CD4-positive, alpha-beta T cell treated with Interferon gamma for 1 hour (primary cell): ENCODE measurements at regions not wholly inside any gene's neighbourhood (a gene's known extent, or its start where the extent isn't known, plus 50 kb on each side); places are given as distances from the start of the nearest gene placed in this dataset.
A peak's percentile ranks its signal among the peaks of the same experiment; 100 is the strongest.

Experiments
- DNase-seq: peaks from one replicate; pipeline ENCODE4 v3.0.0-alpha.2; 2020

- no peak for DNase-seq
Measured at GRCh38 chr15:98146031-98146820, 185.7 kb downstream of the ARRDC4 start.

- peak; percentile 14 for DNase-seq
Measured at GRCh38 chr15:98147415-98147814, 186.9 kb downstream of the ARRDC4 start.

GRCh38 chr15:98150084-98150483, 189.6 kb downstream of the ARRDC4 start:
- DNase-seq: no peak

GRCh38 chr15:98150536-98150935, 190.0 kb downstream of the ARRDC4 start:
- no peak for DNase-seq

DNA sequence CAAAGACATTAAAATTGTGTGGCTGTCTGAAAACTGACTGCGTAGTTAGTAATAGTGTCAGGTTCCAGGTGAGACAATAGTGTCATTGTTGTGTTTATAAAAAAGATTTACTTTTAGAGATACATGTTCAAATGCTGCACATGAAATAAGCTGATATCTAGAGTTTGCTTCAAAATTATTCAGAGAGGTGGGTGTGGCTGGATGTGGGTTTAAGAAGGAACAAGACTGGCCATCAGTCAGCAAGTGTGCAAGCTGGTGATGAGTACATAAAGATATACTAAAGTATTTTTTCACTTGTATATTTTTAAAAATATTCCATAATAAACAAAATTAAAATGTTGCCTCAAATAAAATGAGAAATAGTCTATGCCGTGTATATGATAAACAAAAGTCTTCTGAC, 190.6 kb downstream of the ARRDC4 start:
- no peak for DNase-seq

DNA sequence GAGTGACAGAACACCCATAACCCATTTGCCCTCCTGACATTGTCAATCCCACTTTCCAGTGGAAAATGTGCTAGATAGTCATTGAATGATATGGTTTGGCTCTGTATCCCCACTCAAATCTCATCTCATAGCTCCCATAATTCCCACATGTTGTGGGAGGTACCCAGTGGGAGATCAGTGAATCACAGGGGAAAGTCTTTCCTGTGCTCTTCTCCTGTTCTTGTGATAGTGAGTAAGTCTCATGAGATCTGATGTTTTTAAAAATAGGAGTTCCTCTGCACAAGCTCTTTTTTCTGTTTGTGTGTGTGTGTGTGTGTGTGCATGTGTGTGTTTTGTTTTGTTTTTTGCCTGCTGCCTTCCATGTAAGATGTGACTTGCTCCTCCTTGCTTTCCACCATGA, 191.7 kb downstream of the ARRDC4 start:
- no peak for DNase-seq

DNA sequence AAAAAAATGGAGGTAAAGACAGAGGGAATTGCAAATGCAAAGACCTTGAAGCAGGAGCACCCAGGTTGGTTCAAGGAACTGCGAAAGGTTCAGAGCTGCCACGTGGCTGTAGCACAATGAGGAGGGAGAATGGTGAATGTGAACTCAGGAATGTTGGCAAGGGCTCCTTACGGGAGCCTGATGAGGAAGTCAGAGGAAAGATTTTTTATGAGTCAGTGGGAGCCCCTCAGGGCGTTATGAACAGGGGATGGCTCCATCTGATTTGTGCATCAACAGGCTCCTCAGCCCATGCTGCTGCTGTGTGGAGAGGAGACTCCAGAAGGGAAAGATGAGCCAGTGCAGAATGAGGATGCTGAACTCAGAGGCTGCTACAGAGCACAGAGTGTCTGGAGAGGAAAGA, 194.4 kb downstream of the ARRDC4 start:
- DNase-seq: no peak

DNA sequence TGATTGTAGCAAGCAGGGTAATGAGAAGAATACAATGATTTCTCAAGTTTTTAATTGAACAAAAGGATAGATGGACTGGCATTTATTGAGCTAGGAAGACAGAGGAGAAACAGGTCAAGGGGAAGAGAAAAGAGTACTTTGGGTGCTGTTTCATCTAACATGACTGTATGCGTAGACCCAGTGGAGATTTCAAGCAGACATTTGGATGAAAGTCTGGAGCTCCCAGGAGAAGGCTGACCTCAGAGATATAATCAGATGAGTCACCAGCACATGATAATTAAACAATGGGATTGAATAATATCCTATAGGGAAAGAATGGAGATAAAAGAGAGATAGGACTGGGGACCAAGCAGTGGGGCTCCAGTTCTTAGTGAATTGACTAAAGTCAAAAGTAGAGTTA, 194.9 kb downstream of the ARRDC4 start:
- DNase-seq: no peak

- DNase-seq: peak; percentile 51
Measured at GRCh38 chr15:98160236-98160635, 199.7 kb downstream of the ARRDC4 start.

- no peak for DNase-seq
Measured at GRCh38 chr15:98163319-98164045, 203.0 kb downstream of the ARRDC4 start.

DNA sequence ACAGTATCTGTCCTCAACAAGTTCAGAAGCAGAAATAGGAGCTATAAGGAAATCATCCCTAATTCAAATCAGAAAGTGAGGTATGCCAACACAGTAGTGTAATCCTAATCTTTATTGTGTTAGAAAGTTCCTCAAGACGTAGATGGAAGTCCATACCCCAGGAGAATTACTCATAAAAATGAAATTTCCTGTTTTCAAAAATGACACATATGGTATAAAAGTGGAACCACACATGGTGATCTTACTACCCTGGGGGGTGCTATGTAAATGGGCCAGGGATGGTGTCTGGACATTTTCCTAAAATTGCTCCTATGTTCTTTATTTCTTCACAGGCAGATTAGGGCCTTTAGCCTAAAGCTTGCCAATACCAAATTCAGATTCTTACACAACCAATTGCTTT, 204.1 kb downstream of the ARRDC4 start:
- DNase-seq: no peak

DNA sequence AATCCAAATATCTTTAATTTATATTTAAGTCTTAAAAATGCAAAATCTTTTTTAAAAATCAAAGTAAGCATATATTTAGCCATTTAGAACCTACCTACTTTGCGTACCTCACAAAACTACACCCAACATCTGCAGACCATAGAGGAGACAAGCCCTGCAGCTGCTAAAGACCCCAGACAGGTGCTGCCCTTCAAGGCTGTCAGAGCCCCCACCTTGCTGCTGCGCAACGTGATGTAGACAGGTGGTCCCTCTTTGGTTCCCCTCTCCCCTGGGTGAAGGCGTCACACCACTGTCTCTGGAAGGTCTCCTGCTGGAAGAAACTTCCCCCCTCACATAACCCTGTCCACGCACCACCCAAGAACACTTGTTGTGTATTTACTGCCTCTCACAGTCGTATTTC, 204.5 kb downstream of the ARRDC4 start:
- no peak for DNase-seq

- DNase-seq: no peak
Measured at GRCh38 chr15:98167722-98168268, 207.3 kb downstream of the ARRDC4 start.

DNA sequence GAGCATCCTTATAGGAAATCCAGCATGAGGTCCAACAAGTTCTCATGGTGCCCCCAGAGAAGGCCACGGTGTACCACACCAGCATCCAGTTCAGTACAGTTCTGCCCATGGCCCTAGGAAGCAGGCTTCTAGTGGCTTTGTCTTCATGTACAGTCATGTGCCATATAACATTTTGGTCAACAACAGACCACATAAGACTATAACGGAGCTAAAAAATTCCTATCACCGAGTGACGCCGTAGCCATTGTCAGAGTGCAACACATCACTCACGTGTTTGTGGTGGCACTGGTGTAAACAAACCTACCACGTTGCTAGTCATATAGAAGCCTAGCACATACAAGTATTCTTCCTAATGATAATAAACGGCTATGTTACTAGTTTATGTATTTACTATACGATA, 209.0 kb downstream of the ARRDC4 start:
- no peak for DNase-seq

DNA sequence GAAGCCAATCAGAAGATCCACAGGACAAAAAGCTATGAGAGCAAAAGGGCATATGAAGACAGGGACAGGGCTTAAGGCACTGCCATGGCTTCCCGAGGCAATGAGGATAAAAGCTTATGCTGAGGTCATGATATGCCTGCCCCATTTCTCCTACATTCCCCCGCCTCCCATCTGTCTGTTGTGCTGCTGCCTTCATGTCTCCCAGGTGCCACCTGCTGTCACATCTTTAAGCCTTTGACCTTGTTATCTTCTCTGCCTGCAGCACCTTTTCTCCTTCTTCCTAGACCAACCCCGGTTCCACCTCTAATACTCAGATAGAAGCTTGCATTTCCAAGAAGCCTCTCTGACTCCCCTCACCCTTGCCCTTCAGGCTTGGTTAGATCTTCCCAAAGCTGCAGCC, 213.8 kb downstream of the ARRDC4 start:
- DNase-seq: no peak

DNA sequence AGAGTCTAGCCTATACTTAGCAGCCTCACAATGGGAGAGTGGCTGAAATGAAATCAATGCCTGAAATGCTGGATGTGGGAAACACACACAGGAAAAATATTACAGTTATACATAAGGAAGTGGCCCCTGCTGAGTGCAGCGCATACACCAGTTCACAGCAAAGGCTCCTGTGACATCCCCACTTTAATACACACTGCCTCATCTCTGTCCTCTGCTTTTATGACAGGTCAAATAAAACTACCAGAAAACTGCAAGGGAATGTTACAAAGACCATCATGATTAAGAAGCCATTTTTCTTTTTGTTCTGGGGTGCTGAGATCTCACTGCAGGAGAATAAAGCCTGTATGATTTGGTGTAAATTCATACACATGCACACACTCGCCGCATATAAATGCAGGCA, 214.3 kb downstream of the ARRDC4 start:
- no peak for DNase-seq

DNA sequence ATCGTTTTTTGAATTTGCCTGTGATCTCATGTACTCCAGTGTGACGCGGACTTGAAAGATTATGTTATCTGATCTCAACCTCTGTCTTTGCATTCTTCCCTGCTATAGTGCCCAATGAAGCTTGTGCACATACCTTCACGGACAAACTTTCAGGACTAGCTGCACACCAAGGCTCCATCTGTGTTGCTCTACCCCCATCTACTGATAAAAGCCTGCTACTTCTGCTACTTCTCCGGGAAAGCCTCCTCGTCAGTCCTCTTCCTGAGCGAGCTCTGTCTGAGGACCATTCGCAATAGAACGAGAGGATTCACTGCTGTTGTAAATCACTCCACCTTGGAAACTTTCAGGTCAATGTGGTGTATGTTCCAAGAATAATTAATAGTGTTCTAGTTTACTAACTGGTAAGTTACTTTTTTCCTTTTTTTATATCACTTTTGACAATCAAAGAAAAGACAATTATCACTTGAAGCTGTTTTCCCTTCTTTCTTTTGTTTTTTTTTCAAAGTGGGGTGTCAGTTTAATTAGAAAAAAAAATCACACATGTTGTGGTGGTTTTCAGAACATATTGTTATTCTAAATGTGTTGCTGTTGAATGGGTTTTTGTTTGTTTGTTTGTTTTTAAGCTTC, 217.6 kb downstream of the ARRDC4 start:
- peak; percentile 17 for DNase-seq

DNA sequence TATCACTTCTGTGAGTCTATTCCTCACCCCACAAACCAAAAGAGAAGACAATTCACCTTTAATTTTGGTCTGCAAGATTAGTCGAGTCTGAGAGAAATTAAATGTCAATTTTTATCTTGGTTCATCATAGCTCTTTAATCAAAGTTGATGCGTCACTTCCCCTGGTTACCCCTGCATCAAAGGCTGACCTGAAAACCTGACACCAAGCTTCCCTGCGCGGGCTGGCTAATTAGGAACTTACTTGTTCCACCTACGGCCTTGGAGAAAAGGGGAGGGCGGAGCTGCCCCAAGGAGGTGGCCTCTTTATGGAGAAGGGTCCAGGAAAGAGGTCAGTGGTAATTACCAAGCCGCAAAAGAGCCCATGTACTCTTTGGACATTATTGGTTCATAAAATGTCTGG, 218.4 kb downstream of the ARRDC4 start:
- no peak for DNase-seq

DNA sequence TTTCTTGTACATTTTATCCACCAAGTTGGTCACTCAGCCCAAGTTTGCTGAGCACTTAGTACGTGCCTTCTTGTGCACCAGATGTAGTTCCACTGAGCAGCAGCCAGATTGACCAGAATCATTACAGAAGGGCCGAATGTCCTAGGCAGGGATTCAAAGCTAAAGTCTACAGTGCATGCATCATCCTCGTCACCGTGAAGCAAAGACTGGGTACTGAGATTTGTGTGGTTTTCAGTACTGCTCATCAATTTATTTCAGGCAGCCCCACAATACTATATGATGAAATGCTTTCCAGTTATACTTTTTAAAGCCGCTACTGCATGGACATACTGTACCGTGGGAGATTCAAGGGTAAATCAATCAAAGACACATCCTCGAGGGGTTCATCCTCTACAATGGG, 227.0 kb downstream of the ARRDC4 start:
- no peak for DNase-seq

- DNase-seq: no peak
Measured at GRCh38 chr15:98190914-98191313, 230.4 kb downstream of the ARRDC4 start.

GRCh38 chr15:98195796-98196195, 235.3 kb downstream of the ARRDC4 start:
- DNase-seq: no peak

DNA sequence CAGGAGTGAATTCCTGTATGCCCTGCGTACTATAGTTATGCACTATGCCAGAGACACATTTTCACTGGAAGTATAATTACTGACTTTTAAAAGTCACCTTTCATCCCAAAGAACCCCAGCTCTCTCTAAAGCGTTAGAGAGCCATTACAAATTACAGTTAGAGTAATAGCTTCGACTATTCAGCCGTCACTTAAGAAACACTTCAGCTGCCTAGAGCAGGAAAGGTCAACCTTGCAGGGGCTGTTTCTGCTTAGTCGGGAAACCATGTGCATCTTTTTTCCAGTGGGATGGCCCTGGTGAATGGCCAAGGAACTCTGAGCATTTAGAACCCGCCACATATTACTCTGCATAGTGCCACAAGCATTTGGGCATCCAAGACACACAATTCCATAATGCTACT, 235.9 kb downstream of the ARRDC4 start:
- DNase-seq: no peak

DNA sequence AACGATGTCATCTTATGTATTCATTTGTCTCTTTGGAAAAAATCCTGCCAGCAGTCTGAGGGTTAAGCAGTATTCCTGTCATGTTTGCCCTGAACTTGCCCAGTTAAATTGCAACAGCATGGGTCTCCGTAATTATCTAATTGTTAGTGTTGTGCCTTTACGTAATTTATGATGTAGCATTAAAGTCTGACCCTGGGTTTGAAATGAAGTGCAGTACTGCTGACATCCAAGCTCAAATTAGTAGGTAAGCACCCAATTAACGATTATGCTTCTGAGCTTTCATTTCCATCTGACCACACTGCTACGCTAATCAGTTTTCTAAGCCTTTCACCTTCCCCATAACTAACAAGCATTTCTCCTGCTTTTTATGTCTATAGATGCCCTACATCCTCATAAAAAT, 241.8 kb downstream of the ARRDC4 start:
- no peak for DNase-seq
